ENCODE measurements at regions not wholly inside any gene's neighbourhood (a gene's known extent, or its start where the extent isn't known, plus 50 kb on each side); places are given as distances from the start of the nearest gene placed in this dataset.

- TF ChIP-seq CTCF (IDR thresholded peaks at IDR 0.05; ENCODE audit: insufficient read depth, low read length, missing control alignments) = no peak
- CTCF ChIA-PET = no interaction called here
- POLR2A ChIA-PET = no interaction called here
- no peak overlapping the region for H3K4me3 ChIP-seq (ENCODE audit: low read depth, low read length)
- no peak for DNase-seq (ENCODE audit: low read depth, low spot score)
Measured at GRCh38 chr2:38153476-38154135, 77.7 kb upstream of the CYP1B1 start.

- POLR2A ChIA-PET = no interaction called here
- CTCF ChIA-PET = interaction anchor here (1.1 kb wide), 1 partner anchor 11 kb away, joined by 3 read pairs; no protein-coding TSS in a partner anchor
- DNase-seq (ENCODE audit: low read depth, low spot score) = no peak
- TF ChIP-seq CTCF (IDR thresholded peaks at IDR 0.05; ENCODE audit: insufficient read depth, low read length, missing control alignments) = no peak
- no peak overlapping the region for H3K4me3 ChIP-seq (ENCODE audit: low read depth, low read length)
Measured at GRCh38 chr2:38152913-38153312, 77.0 kb upstream of the CYP1B1 start.

GRCh38 chr2:38152035-38152434, 76.1 kb upstream of the CYP1B1 start:
- POLR2A ChIA-PET = no interaction called here
- CTCF ChIA-PET = interaction anchor here (1.1 kb wide), 1 partner anchor 12 kb away, joined by 3 read pairs; no protein-coding TSS in a partner anchor
- no peak for DNase-seq (ENCODE audit: low read depth, low spot score)
- H3K4me3 ChIP-seq (ENCODE audit: low read depth, low read length) = no peak overlapping the region
- TF ChIP-seq CTCF (IDR thresholded peaks at IDR 0.05; ENCODE audit: insufficient read depth, low read length, missing control alignments) = no peak

- H3K4me3 ChIP-seq (ENCODE audit: low read depth, low read length) = no peak overlapping the region
- no peak for TF ChIP-seq CTCF (IDR thresholded peaks at IDR 0.05; ENCODE audit: insufficient read depth, low read length, missing control alignments)
- ChIA-PET CTCF (no interaction called here), POLR2A (no interaction called here)
- no peak for DNase-seq (ENCODE audit: low read depth, low spot score)
Measured at GRCh38 chr2:38149531-38149930, 73.6 kb upstream of the CYP1B1 start.

- no peak for TF ChIP-seq CTCF (IDR thresholded peaks at IDR 0.05; ENCODE audit: insufficient read depth, low read length, missing control alignments)
- no peak overlapping the region for H3K4me3 ChIP-seq (ENCODE audit: low read depth, low read length)
- ChIA-PET CTCF (interaction anchor here (0.5 kb wide), 1 partner anchor 586 kb away, joined by 4 read pairs; no protein-coding TSS in a partner anchor), POLR2A (no interaction called here)
- no peak for DNase-seq (ENCODE audit: low read depth, low spot score)
Measured at GRCh38 chr2:38148501-38148900, 72.5 kb upstream of the CYP1B1 start.

- no peak for DNase-seq (ENCODE audit: low read depth, low spot score)
- no peak overlapping the region for H3K4me3 ChIP-seq (ENCODE audit: low read depth, low read length)
- TF ChIP-seq CTCF (IDR thresholded peaks at IDR 0.05; ENCODE audit: insufficient read depth, low read length, missing control alignments) = no peak
- ChIA-PET CTCF (interaction anchor here (1.4 kb wide), 1 partner anchor 86 kb away, joined by 3 read pairs; no protein-coding TSS in a partner anchor), POLR2A (no interaction called here)
Measured at GRCh38 chr2:38147333-38148121, 71.6 kb upstream of the CYP1B1 start.

Measured in AG04449 (cell line).